ENCODE measurements at regions not wholly inside any gene's neighbourhood (a gene's known extent, or its start where the extent isn't known, plus 50 kb on each side); places are given as distances from the start of the nearest gene placed in this dataset.
A peak's percentile ranks its signal among the peaks of the same experiment; 100 is the strongest.

DNA sequence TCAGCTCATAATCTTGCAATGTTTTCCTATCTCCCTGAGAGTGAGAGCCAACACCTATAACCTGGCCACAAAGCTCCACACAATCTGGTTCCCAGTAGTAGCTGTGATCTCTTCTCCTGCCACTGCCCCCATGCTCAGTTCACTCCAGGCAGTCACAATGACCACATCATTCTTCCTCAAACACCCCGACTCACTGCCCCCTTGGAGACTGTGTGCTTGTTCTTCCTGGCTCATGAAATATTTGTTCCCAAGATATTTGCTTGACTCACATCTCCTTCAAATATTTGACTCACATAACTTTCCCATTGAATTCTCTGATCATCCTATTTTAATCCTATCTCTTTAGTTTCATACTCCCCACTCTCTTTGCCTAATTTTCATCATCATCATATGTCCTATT lies 173.7 kb downstream of the AREG start:
- DNase-seq (ENCODE audit: extremely low spot score) = no peak
- CTCF ChIA-PET = no interaction called here
- no peak for TF ChIP-seq L3MBTL2 (conservative IDR thresholded peaks at IDR 0.05)
- TF ChIP-seq ELF4 (IDR thresholded peaks at IDR 0.05) = no peak
- TF ChIP-seq FOXM1 (IDR thresholded peaks at IDR 0.05; ENCODE audit: borderline replicate concordance) = no peak
- no peak for TF ChIP-seq CTBP1 (IDR thresholded peaks at IDR 0.05; ENCODE audit: borderline replicate concordance)
- no peak for TF ChIP-seq SP1 (IDR thresholded peaks at IDR 0.05)
- no peak for TF ChIP-seq TARDBP (IDR thresholded peaks at IDR 0.05)
- TF ChIP-seq BHLHE40 (IDR thresholded peaks at IDR 0.05; ENCODE audit: borderline replicate concordance) = no peak
- no peak for TF ChIP-seq FOXA1 (IDR thresholded peaks at IDR 0.05)
- TF ChIP-seq HDGF (IDR thresholded peaks at IDR 0.05; ENCODE audit: borderline replicate concordance) = no peak
- TF ChIP-seq, protein P1, sequence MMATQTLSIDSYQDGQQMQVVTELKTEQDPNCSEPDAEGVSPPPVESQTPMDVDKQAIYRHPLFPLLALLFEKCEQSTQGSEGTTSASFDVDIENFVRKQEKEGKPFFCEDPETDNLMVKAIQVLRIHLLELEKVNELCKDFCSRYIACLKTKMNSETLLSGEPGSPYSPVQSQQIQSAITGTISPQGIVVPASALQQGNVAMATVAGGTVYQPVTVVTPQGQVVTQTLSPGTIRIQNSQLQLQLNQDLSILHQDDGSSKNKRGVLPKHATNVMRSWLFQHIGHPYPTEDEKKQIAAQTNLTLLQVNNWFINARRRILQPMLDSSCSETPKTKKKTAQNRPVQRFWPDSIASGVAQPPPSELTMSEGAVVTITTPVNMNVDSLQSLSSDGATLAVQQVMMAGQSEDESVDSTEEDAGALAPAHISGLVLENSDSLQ (IDR thresholded peaks at IDR 0.05) = no peak
- TF ChIP-seq ZNF384 (IDR thresholded peaks at IDR 0.05) = no peak
- TF ChIP-seq SUZ12 (IDR thresholded peaks at IDR 0.05) = no peak
- TF ChIP-seq LEF1 (IDR thresholded peaks at IDR 0.05; ENCODE audit: borderline replicate concordance) = no peak
- TF ChIP-seq FOXK2 (IDR thresholded peaks at IDR 0.05) = no peak
- no peak for TF ChIP-seq ARNT (IDR thresholded peaks at IDR 0.05)
- POLR2A ChIA-PET = no interaction called here

DNA sequence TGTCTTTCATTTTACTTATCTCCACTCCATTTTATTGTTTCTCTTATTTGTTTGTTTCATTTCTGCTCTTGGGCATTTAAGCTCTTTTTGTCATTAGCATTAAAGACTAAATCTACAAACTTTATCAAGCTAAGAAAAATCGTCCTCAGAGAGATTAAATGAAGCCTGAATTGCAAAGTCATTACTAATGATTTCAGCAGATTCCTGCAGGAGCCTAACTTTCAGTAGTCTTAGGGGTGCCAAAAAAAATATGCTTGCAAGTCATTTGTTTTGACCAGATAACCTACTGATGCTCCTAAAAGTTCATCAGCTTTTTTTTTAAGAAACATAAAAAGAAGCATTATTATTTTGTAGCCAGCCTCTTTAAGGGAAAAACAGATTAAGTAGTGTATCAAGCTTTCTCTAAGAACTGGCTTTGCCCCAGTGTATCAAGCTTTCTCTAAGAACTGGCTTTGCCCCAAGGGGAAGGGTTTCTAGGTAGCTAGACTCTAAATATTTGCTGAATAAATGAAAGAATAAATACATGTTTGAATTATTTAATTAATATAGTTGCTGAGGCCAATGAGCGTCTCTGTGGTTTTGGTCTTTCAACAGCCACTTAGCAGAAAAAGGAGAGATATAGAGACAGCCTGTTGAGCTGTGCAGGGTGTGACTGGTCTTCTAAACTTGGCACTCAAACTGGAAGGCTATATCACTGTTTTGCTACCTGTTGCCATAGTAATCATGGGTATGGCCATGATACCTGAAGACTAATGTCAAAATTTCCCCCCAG lies 174.2 kb downstream of the BTC start:
- CTCF ChIA-PET = no interaction called here
- no peak for DNase-seq (ENCODE audit: extremely low spot score)
- TF ChIP-seq ELF4 (IDR thresholded peaks at IDR 0.05) = no peak
- POLR2A ChIA-PET = no interaction called here

DNA sequence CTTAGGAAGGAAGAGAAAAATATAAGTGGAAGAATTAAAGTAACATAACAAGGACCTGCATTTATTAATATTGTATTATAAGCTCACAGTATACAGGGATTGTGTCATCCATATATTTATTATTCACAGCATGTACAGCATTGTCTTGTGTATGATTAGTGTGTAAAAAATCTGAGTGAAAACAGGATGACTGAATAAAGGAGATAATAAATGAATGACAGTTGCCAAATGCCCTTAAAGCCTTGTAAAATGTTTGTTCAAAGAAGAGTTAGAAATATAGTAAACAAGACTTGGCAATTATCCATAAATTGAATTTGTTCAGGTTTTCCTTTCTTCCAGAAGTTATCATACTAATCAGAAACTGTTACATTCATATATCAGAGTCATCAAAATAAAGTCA lies 172.7 kb downstream of the BTC start:
- CTCF ChIA-PET = no interaction called here
- POLR2A ChIA-PET = no interaction called here
- TF ChIP-seq NFRKB (IDR thresholded peaks at IDR 0.05) (no peak), L3MBTL2 (conservative IDR thresholded peaks at IDR 0.05) (no peak), TARDBP (IDR thresholded peaks at IDR 0.05) (no peak), LEF1 (IDR thresholded peaks at IDR 0.05; ENCODE audit: borderline replicate concordance) (no peak), FOXK2 (IDR thresholded peaks at IDR 0.05) (no peak), FOXM1 (IDR thresholded peaks at IDR 0.05; ENCODE audit: borderline replicate concordance) (no peak)
- no peak for DNase-seq (ENCODE audit: extremely low spot score)

DNA sequence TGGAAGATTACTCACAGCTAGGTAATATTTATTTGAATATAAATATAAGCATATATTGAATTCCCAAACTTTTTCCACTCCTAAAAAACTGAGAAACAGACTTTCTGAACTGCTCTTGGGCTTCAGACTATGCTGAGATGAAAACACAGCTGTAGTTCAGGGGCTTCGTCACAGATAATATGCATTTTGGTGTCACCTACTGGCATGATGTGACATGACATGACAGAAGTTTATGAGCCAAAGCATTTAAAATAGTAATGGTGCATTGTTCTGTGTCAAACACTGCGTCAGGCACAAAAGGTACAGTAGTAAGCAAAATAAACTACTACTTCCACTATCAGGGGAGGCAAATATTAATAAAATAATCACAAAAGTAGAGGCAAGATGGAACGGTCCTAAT lies 171.3 kb downstream of the BTC start:
- CTCF ChIA-PET = interaction anchor here (0.6 to 0.7 kb wide), 2 partner anchors 9 to 79 kb away, joined by 3 read pairs; no protein-coding TSS in a partner anchor
- peak; percentile 55 for DNase-seq (ENCODE audit: extremely low spot score)
- POLR2A ChIA-PET = no interaction called here
- TF ChIP-seq, protein P1 (IDR thresholded peaks at IDR 0.05) = peak; percentile 62
- TF ChIP-seq LEF1 (IDR thresholded peaks at IDR 0.05; ENCODE audit: borderline replicate concordance) (no peak), FOXM1 (IDR thresholded peaks at IDR 0.05; ENCODE audit: borderline replicate concordance) (no peak), FOXK2 (IDR thresholded peaks at IDR 0.05) (no peak)

DNA sequence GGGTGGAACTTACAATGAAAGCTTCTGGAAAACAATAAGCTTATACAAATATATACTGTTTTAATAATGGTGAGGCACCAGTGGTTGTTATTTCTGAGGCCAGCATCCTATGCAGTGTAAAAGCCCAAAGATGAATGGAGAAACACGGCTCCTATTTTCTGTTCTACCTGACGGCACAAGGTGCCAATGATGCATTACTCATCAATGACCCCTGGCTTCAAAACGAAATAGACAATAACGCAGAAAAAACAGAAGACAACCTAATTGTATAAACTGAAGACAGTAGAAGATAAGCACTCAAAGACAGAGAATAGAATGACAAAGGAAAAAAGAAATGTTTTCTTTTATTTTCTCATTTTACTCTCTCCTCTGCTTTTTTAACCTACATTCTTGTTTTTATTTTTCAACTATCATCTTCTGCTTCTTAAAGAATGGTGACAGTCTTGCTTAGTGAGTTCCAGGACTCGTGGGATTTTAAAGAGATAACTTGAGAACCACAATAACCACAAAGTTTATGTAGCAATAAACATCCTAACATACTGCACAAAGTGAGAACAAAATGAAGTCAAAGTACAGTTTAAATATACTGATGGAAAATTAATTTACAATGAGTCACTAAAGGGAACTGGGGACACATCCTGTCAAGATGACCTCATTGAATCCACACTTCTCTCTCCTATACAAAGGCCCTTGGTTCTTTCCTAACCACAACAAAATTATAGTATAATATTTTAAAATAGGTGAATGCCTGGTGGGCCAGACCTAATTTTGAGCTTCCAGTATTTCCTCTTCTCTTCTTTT lies 169.8 kb downstream of the BTC start:
- POLR2A ChIA-PET = no interaction called here
- TF ChIP-seq FOXM1 (IDR thresholded peaks at IDR 0.05; ENCODE audit: borderline replicate concordance) (no peak), SUZ12 (IDR thresholded peaks at IDR 0.05) (no peak), TARDBP (IDR thresholded peaks at IDR 0.05) (no peak), HDGF (IDR thresholded peaks at IDR 0.05; ENCODE audit: borderline replicate concordance) (no peak), SP1 (IDR thresholded peaks at IDR 0.05) (no peak)
- TF ChIP-seq, protein P1 (IDR thresholded peaks at IDR 0.05) = no peak
- no peak for DNase-seq (ENCODE audit: extremely low spot score)
- CTCF ChIA-PET = interaction anchor here (0.6 to 0.7 kb wide), 3 partner anchors 169 to 1811 kb away, joined by 3 to 4 read pairs (median 3); no protein-coding TSS in a partner anchor

DNA sequence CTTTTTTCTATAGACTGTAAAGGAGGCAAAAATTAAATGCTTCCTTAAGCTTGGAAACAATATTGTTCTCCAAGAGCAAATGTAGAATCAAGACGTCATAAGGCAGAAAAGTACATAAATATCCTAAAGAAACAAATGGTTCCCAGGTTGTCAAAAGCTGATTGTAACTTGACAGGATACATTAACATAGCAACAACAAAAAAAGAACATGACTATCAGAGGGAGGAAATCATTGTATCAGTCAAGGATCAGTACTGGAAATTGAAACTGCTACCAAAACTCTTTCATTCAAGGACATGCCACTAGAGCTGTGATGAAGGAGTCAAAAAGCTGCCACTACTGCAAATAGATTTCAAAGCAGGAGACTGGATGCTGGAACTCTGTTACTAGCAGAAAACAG lies 168.3 kb downstream of the BTC start:
- no peak for DNase-seq (ENCODE audit: extremely low spot score)
- ChIA-PET CTCF (interaction anchor here (0.6 kb wide), 1 partner anchor 307 kb away, joined by 4 read pairs; no protein-coding TSS in a partner anchor), POLR2A (no interaction called here)
- no peak for TF ChIP-seq L3MBTL2 (conservative IDR thresholded peaks at IDR 0.05)
- TF ChIP-seq LEF1 (IDR thresholded peaks at IDR 0.05; ENCODE audit: borderline replicate concordance) = no peak
- TF ChIP-seq CTBP1 (IDR thresholded peaks at IDR 0.05; ENCODE audit: borderline replicate concordance) = no peak
- no peak for TF ChIP-seq SP1 (IDR thresholded peaks at IDR 0.05)
- TF ChIP-seq ZNF384 (IDR thresholded peaks at IDR 0.05) = no peak
- TF ChIP-seq, protein P1 (IDR thresholded peaks at IDR 0.05) = no peak
- no peak for TF ChIP-seq NFRKB (IDR thresholded peaks at IDR 0.05)
- TF ChIP-seq HDGF (IDR thresholded peaks at IDR 0.05; ENCODE audit: borderline replicate concordance) = no peak
- no peak for TF ChIP-seq BHLHE40 (IDR thresholded peaks at IDR 0.05; ENCODE audit: borderline replicate concordance)
- no peak for TF ChIP-seq ELF4 (IDR thresholded peaks at IDR 0.05)
- no peak for TF ChIP-seq SUZ12 (IDR thresholded peaks at IDR 0.05)
- no peak for TF ChIP-seq FOXA1 (IDR thresholded peaks at IDR 0.05)
- TF ChIP-seq FOXK2 (IDR thresholded peaks at IDR 0.05) = no peak
- TF ChIP-seq FOXM1 (IDR thresholded peaks at IDR 0.05; ENCODE audit: borderline replicate concordance) = no peak
- no peak for TF ChIP-seq TARDBP (IDR thresholded peaks at IDR 0.05)
- TF ChIP-seq ARNT (IDR thresholded peaks at IDR 0.05) = no peak
